COLO668 (cell line): ENCODE measurements at regions not wholly inside any gene's neighbourhood (a gene's known extent, or its start where the extent isn't known, plus 50 kb on each side); places are given as distances from the start of the nearest gene placed in this dataset.
"Not testable (repeated sequence)": the region's sequence is repeated elsewhere in the genome, so short reads cannot be mapped to it uniquely, and the experiment has no call there.

Experiments
- DNase-seq: peaks from one replicate; lab custom pipeline; 2025; ENCODE audit not compliant: unreplicated experiment; lab: John Stamatoyannopoulos, UW

DNA sequence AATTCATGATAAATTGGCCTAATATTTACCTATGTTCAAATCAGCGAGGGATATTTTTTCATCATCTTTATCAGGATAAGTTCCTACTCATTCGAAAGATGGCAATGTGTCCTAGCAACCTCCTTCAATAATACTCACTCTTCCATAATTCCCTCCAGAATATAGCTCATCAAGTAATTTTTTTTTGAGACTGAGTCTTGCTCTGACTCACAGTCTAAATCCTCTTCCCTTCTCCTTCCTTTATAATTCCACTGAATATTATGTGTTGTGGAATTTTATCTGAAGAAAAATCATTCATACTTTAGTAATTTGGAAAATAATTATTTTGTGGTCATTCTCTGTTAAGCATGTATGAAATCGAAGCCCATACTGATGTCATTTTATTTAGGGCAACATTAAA is 663.8 kb downstream of the FLRT2 start:
- no peak for DNase-seq

DNA sequence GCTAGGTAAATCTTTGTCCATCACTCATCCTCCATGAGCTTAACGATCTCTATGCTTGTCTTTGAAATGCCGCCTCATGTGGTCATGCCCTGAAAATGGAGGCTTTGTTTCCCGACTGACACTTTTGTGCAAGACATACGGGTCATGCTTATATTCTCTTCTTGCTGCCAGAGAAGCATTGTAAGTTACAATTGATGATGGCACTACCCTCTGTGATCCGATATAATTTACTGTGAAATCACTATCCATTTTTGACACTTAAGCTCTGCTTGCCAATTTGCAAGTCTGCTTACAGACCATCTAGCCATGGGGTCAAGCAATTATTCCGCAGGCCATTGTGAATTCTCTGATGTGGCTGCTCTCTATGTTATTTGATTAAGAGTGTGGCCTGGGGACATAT is 650.0 kb downstream of the FLRT2 start:
- DNase-seq, result no peak

DNA sequence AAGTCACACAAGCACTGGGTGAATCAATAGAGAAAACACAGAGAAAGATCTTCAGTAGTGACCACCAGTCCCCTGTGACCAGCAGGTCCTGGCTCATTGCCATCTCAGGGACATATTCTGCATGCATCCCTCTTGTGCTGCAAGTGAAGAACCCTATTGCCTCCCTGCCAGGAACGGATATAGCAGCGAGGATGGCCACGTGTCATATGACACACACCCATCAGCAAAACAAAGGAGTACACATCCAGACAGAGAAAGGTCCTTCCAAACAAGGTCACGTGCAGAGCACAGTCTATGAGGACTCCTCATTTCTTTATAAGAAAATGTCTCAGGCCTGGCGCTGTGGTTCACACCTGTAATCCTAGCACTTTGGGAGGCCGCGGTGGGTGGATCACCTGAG is 638.4 kb downstream of the FLRT2 start:
- DNase-seq, result no peak

DNA sequence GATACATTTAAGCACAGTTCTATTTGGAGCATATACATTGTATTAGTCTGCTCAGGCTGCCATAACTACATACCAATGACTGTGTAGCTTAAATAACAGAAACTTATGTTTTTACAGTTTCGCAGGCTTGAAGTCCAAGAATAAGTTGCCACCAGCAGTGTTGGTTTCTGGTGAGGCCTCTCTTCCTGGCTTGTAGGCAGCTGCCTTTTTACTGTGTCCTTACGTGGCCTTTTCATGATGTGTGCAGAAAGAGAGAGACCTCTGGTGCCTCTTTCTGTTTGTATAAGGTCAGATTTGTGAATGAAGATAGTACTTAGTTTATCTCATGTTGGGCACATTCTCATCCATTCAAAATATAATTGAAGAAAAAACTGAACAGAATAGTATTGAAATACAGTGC is 636.6 kb downstream of the FLRT2 start:
- DNase-seq, result no peak

DNA sequence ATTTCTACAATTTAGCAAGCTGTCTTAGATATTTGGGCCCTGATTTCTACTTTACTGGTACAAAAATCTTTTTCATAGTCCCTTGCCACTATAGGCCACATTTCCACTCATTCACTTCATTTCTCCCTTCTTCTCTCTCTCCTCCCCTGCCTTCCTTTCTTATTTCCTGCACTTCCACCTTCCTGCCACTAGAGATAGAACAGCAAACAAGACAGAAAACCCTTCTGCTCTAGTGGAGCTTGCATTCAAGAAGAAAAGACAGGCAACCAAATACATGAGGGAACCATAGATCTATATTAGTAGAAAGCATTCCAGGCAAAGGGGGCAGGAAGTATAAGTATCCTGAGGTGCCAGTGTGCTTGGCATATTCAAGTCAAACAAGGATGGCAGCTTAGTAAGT is 623.5 kb downstream of the FLRT2 start:
- no peak for DNase-seq

DNA sequence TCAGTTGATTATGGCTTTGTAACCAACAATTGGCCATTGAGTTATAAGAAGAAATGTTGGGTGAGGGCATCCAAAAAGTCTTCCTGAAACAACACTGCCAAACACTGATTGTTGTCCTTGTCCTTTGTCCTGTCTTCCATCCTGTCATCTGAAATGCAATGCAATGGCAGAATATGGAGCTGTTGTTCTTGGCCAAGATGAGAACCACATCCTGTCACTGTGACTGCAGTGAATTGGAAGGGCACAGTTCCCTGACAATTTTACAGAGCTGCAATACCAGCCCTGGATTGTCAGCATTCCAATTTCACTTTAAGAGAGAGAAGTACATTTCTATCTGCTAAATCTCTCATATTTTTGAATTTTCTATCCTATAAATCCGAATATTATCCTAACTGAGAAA is 613.3 kb downstream of the FLRT2 start:
- DNase-seq, result no peak

DNA sequence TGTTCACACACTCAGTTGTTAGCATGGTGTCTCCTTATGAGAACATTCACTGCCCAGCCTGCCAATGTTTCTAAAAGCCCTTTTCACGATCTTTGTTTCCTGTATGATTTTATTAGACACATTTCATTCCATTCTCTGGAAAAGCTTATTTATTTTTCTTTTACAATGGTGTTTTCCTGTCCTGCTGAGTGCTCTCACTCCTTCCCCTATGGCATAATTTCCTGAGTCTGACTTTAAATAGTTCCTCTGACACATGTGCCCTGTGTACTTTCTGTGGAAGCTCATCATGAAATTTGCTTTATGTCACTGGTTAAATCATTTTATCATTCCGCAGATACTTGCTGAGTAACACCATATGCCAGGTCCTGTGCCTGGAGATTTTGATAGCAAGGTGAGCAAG is 612.0 kb downstream of the FLRT2 start:
- no peak for DNase-seq

DNA sequence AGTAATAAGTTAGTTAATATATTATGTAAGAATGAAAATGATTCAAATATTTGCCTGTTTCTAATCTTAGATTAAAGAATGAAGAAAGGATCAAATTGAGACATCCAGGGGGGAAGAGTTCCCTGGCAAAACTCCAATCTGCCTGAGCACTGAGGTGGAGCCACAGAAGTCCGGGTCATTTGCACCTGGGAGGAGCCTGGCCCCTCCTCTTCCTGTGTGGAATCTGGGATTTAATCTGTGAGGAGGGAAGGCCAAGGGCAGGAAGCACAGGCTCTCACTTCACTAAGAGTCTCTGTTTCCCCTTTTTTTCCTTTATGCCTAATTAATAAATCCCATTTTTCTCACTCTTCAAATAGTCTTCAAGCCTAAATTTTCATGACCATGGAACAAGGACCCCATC is 599.5 kb downstream of the FLRT2 start:
- no peak for DNase-seq

DNA sequence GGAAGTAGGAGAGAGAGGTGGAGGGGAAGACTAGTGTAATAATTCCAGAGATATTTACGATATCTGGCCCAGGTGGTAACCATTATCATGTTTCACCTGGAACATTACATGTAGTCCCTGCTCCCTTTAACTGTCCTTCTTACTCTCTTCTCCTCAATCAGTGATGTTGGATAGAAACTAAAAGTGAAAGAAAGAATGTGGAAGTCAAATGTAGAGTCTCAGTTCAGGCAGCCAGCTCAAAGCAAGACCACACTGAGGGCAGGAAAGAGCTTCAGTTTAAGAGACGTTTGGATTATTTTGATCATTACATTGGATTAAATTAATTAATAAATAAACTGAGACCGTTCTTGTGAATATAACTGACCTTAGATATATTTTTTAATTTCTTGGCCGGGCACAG is 594.4 kb downstream of the FLRT2 start:
- DNase-seq, result no peak

DNA sequence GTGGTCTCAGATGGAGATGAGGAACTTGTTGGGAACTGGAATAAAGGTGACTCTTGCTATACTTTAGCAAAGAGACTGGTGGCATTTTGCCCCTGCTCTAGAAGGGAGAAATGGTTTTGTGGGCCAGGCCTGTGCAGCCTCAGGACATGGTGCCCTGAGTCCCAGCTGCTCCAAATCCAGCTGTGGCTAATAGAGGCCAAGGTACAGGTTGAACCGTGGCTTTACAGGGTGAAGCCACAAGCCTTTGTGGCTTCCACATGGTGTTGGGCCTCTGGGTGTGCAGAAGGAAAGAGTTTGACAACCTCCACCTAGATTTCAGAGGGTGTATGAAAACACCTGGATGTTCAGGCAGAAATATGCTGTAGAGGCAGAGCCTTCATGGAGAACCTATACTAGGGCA is 586.0 kb downstream of the FLRT2 start:
- no peak for DNase-seq

DNA sequence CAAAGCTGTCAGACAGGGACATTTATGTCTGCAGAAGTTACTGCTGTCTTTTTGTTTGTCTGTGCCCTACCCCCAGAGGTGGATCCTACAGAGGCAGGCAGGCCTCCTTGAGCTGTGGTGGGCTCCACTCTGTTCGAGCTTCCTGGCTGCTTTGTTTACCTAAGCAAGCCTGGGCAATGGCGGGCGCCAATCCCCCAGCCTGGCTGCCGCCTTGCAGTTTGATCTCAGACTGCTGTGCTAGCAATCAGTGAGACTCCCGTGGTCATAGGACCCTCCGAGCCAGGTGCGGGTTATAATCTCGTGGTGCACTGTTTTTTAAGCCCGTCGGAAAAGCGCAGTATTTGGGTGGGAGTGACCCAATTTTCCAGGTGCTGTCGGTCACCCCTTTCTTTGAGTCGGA is 580.9 kb downstream of the FLRT2 start:
- not testable (repeated sequence) for DNase-seq

DNA sequence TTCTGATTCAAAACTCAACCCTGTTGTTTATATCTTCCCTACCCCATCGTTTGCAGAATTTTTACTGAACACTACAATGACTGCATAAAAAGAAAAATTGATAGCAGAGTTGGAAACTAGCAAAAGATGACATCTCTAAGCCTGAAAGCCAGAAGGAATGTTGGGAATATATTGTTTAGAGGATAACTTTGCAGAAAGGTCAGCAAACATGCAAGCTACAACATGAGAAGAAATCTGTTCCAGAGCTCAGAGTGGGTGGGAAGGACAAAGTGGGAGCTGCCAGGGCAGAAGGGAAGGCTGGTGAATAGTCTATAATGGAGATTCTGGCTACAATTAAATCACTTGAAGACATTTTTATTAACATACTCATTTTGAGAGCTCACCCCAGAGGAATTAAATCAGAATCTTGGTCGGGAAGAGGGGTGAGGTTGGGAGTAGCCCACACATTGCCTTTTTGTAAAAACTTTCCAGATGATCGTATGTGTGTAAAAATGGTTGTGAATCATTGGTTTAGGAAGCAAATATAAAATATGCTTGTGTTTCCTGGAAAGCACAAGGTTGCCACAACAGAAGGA is 574.8 kb downstream of the FLRT2 start:
- DNase-seq, result no peak

DNA sequence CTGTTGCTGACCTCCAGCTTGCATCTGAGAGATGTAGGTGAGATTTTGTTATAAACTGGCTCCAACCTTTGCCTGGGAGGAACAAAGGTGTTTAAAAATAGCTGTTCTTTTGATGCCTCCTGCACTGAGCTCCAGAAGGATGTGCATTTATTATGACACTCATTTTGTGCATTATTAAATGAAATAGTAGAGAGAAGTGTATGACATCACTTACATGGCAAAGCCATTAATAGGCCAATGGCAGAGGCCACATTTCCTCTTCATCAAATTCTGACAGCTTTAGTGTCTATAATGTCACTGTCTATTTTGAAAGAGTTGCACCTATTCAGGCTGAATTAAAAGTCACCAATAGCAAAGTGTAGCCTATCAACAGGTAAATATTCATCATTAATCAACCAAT is 564.6 kb downstream of the FLRT2 start:
- no peak for DNase-seq

DNA sequence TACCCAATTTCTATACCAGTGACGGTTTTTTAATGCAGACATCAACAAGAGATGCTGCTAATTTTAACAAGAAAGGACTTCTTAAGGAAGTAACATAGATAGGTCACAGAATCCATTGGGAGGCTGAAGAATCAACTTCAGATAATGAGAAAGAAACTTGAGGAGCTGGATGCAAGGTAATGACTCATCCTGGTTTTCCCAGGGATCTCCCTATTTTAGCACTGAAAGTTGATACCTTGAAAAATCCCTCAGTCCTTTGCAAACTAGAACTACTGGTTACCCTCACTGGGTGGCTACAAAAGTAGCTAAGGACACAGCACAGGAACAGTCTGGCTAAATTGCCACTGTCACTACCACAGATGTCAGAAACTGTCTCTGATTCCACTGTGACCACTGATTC is 561.9 kb downstream of the FLRT2 start:
- no peak for DNase-seq

DNA sequence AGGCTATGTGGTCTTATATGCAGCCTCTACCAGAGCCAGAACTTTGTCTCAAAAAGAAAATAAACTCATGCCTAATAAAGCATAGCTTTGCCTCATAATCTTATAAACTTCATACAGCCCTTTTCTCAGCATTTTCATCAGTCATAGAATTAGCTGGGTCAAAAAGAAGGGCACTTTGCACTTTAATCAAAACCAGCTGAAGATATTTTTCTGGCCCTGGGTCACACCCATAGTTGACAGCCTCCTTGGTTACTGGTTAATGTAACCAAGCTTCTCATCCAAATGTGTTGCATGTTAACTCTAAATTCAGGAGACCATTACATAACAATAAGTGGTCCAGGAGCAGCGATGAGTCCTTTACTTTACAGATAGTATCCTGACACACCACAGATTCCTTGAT is 558.2 kb downstream of the FLRT2 start:
- DNase-seq, result no peak

DNA sequence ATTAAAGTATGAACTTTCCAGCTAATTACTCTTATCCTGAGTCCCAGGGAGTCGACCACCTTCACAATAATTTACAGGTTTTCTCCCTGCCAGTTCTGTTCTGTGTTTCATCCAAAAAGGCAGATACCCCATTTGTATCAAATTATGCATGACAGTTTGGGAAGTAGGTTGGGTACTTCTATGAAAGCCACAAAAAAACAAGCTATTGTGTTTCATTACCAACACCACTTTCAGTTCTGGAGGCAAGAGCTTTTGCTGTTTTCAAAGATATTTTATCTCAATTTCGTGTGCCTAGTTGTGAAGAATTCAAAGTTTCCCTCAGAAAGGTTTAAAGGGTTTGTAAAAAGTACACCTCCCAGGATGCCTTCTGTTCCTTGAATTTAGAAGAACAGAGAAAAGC is 557.4 kb downstream of the FLRT2 start:
- no peak for DNase-seq

DNA sequence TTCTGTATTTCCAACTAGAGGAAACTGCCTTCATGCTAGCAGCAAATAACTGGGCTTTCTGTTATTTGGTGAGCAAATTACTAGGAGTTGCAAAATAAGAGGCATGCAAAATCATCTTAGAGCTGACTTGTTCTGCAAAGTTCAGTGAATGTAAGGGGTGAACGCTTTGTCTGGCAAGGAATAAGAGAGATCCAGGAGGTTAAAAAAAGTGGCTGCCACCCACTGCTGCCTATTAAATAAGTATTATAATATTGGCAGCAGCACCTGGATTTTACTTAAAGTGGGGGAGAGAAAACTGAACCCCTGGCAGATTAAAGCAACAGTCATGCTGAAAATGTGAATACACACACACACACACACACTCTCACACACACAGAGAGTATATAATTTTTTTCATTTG is 557.0 kb downstream of the FLRT2 start:
- DNase-seq, result no peak

DNA sequence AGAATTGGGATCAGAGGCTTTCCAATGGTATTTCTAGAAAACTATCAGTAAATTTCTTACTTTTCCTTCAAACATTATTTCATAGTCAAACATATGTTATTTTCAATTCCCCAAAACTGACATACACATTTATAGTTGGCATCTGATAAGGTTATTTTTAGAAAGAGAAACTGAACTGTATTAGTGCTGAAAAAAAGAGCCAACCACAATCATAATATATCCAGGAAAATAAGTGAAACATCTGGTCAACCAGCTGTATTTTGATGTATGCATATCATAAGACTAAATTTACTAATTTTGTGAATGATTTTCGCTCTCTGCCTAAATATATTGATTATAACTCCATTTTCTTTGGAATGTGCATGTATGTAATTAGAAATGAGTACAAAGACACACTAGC is 554.2 kb downstream of the FLRT2 start:
- DNase-seq, result no peak

DNA sequence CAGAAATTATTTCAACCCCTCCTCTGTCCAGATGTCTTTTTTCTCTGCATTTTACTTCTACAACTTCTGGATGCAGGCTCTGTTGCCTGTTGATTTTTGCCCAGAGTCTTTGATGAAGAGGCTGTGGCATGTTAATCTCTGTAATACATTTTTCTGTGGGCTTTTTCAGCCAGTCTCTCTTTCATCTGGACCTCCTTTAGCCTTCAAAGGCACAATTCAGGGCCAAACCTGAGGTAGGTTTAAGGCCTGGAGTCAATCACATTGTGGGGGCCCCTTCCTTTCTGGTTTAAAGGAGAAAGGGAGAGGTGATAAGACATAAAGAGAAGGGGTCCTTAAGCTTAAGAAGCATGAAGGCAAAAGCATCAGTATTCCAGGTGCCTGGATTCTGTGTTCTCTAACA is 553.7 kb downstream of the FLRT2 start:
- no peak for DNase-seq

DNA sequence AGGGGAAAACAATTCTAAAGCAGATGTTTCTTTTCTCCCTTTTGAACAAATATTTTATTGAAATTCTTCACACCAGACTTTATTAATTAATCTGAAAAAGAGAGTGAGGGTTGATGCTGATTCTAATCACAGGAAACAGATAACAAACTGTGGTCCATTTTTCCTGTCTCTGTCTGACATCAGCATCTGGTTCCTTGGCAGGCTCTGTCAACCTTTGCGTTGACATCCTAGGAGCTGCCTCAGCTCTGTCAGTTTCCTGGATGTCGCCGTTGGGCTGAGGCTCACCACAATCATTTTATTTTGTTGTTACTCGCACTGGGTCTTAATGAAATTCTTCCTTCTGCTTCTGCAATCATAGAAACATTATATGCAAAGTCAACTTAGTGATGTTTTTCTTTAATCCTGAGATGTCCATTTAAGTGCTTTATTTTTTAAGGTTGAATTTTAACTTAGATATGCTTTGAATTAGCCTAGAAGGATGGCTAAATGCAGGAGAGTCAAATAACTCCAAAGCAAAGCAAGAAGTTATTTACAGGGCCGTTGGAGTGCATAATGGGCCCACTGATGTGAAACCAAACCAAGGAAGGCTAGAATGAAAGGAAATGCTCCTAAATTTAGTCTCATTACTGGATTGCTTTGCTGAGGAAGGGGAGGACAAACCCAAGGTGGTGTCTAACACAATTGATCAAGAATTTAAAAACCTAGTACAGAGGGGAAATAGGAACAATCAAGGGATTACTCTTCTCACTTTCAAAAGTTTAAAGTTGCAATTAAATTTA is 542.4 kb downstream of the FLRT2 start:
- no peak for DNase-seq

DNA sequence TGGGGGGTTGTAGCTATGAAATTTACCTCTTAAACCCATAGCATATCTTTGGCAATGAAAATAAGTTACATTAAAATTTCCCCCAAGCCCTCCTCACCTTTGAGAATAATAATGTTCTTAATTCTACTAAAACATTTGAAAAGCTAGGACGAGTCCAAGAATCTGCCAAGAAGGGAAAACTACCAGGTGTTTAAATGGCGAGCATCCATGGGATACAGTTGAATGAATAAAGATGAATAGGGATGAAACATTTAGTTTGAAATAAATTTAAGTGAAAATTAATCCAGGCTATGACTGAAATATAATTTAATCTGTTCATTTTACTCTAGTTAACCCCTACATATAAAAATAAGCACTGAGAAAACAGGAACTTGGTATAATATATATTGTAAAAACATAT is 536.7 kb downstream of the FLRT2 start:
- no peak for DNase-seq

DNA sequence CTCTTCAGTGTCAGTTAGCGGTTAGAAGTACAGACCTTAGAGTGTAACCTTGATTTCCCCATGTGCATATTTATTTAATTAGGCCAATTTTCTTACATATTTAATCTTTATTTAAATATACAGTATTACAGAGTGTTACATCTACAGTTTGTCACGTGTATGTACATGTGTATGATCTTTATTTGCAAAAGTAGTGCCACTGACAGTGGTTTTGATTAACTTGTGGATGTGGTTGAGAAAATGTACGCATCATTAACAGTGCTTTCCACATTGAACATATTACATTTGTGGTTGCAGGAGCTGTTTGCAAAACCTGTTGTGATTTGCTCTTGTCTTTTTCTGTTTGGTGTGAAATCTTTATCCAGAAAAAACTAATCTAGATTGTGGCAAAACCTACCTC is 535.5 kb downstream of the FLRT2 start:
- no peak for DNase-seq

DNA sequence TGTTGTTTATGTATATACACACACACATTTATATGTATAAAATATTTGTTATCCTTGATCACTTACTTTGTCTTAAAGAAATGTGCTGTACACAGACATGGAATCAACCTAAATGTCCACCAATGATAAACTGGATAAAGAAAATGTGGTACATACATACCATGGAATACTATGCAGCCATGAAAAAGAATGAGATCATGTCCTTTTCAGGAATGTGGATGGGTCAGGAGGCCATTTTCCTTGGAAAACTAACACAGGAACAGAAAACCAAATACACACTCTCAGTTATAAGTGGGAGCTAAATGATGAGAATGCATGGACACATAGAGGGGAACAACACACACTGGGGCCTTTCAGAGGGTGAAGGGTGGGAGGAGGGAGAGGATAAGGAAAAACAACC is 534.7 kb downstream of the FLRT2 start:
- not testable (repeated sequence) for DNase-seq
